ENCODE measurements at regions not wholly inside any gene's neighbourhood (a gene's known extent, or its start where the extent isn't known, plus 50 kb on each side); places are given as distances from the start of the nearest gene placed in this dataset.

GRCh38 chr5:26193626-26194025, 844.8 kb downstream of the CDH9 start:
- TF ChIP-seq POLR2AphosphoS5 (IDR thresholded peaks at IDR 0.05; ENCODE audit: insufficient read depth, low read depth, low read length) (no peak), POLR2A (IDR thresholded peaks at IDR 0.05; ENCODE audit: low read depth, low read length) (no peak), CTCF (IDR thresholded peaks at IDR 0.05; ENCODE audit: extremely low read depth in 1 of 2, insufficient read depth in 1 of 2, low read depth in 1 of 2, low read length in 2 of 2) (no peak), EZH2 (IDR thresholded peaks at IDR 0.05; ENCODE audit: borderline replicate concordance, low read depth, low read length, severe bottlenecking) (no peak), MAX (IDR thresholded peaks at IDR 0.05; ENCODE audit: insufficient read depth, insufficient read length) (no peak), MYC (IDR thresholded peaks at IDR 0.05; ENCODE audit: low read depth, low read length) (no peak)
